Hepatocyte (in vitro differentiated cells): ENCODE measurements at regions not wholly inside any gene's neighbourhood (a gene's known extent, or its start where the extent isn't known, plus 50 kb on each side); places are given as distances from the start of the nearest gene placed in this dataset.

Source experiments
- DNase-seq: peaks from one replicate; pipeline ENCODE4 v3.0.0-alpha.2; 2016; ENCODE audit warnings: low spot score
- H2AFZ ChIP-seq: fragments of 200-600 bp; sonication (generic); 2 replicates; pipeline ENCODE4 v1.6.0; 2016; ENCODE audit warnings: antibody characterized with exemption, mild to moderate bottlenecking
- H3K27ac ChIP-seq: fragments of 200-600 bp; sonication (generic); 2 replicates; pipeline ENCODE4 v1.5.1; 2016; ENCODE audit warnings: mild to moderate bottlenecking
- H3K27me3 ChIP-seq: fragments of 200-600 bp; sonication (generic); 2 replicates; pipeline ENCODE4 v1.6.1; 2016
- H3K36me3 ChIP-seq: fragments of 200-600 bp; sonication (generic); replicated peaks from 2 replicates; pipeline ENCODE4 v1.5.1; 2016; ENCODE audit warnings: low read depth; ENCODE audit not compliant: insufficient read depth
- H3K4me1 ChIP-seq: fragments of 200-600 bp; sonication (generic); 2 replicates; pipeline ENCODE4 v1.5.1; 2016; ENCODE audit warnings: mild to moderate bottlenecking, moderate library complexity; ENCODE audit not compliant: insufficient read depth
- H3K4me2 ChIP-seq: fragments of 200-600 bp; sonication (generic); 2 replicates; pipeline ENCODE4 v1.6.0; 2016
- H3K4me3 ChIP-seq: fragments of 200-600 bp; sonication (generic); 2 replicates; pipeline ENCODE4 v1.5.1; 2016; ENCODE audit warnings: mild to moderate bottlenecking
- H3K79me2 ChIP-seq: fragments of 200-600 bp; sonication (generic); 2 replicates; pipeline ENCODE4 v1.6.0; 2017; ENCODE audit warnings: mild to moderate bottlenecking
- H3K9me2 ChIP-seq: fragments of 200-600 bp; sonication (generic); replicated peaks from 2 replicates; pipeline ENCODE4 v1.6.0; 2017; ENCODE audit warnings: mild to moderate bottlenecking; ENCODE audit not compliant: insufficient read depth
- H3K9me3 ChIP-seq: fragments of 200-600 bp; sonication (generic); 2 replicates; pipeline ENCODE4 v1.5.1; 2016; ENCODE audit warnings: low read depth, mild to moderate bottlenecking
- H4K20me1 ChIP-seq: fragments of 200-600 bp; sonication (generic); 2 replicates; pipeline ENCODE4 v1.6.0; 2016; ENCODE audit warnings: mild to moderate bottlenecking; ENCODE audit not compliant: insufficient read depth, poor library complexity, severe bottlenecking
- EZH2 ChIP-seq: fragments of 200-600 bp; sonication (generic); IDR thresholded peaks from 2 replicates; pipeline ENCODE4 v1.6.1; 2016; ENCODE audit warnings: antibody characterized with exemption, mild to moderate bottlenecking, borderline replicate concordance
- EZH2phosphoT487 ChIP-seq: fragments of 200-600 bp; sonication (generic); IDR thresholded peaks from one replicate; pipeline ENCODE4 v1.6.1; 2018; ENCODE audit warnings: antibody characterized with exemption, mild to moderate bottlenecking, low read depth, moderate library complexity; ENCODE audit not compliant: unreplicated experiment, severe bottlenecking
- WGBS: methylation state at CpG from one replicate; pipeline ENCODE4 v1.1.6; 2016; ENCODE audit warnings: low lambda C conversion rate; ENCODE audit errors: missing lambda C conversion rate; 5-methylcytosine and 5-hydroxymethylcytosine counted together
- TF ChIP-seq, protein P1 (sequence below): fragments of 200-600 bp; sonication (generic); IDR thresholded peaks from 2 replicates; pipeline ENCODE4 v1.5.1; 2016; ENCODE audit warnings: antibody characterized with exemption, mild to moderate bottlenecking; ENCODE audit not compliant: poor library complexity

DNA sequence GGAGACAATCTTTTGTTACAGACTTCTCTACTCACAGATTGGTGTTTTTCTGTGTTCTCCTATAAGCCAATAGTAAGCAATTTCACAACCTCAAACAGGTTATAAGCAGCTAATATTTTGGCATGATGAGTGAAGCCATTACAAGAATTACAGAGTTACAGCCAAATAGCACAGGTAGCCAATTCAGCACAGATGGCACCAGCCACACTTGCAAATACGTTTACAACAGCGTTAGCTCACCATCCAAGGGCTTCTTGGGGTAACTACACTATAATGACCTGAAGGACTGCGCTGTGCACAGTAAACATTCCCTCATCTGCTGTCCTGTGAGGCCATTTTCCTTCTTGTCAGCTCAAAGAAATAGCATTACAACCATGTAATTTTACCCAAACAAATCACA is 428.6 kb downstream of the TCERG1L start:
- H3K27ac ChIP-seq, result no peak overlapping the region
- WGBS, result 83% methylated on average over 3 of the region's 3 CpGs
- H3K9me3 ChIP-seq, result no peaks in the 10 kb centered on the region
- TF ChIP-seq, protein P1, sequence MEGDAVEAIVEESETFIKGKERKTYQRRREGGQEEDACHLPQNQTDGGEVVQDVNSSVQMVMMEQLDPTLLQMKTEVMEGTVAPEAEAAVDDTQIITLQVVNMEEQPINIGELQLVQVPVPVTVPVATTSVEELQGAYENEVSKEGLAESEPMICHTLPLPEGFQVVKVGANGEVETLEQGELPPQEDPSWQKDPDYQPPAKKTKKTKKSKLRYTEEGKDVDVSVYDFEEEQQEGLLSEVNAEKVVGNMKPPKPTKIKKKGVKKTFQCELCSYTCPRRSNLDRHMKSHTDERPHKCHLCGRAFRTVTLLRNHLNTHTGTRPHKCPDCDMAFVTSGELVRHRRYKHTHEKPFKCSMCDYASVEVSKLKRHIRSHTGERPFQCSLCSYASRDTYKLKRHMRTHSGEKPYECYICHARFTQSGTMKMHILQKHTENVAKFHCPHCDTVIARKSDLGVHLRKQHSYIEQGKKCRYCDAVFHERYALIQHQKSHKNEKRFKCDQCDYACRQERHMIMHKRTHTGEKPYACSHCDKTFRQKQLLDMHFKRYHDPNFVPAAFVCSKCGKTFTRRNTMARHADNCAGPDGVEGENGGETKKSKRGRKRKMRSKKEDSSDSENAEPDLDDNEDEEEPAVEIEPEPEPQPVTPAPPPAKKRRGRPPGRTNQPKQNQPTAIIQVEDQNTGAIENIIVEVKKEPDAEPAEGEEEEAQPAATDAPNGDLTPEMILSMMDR, result no peak
- TF ChIP-seq EZH2, result no peak
- TF ChIP-seq EZH2phosphoT487, result no peak
- H3K9me2 ChIP-seq, result no peaks in the 10 kb centered on the region
- H3K27me3 ChIP-seq, result no peaks in the 10 kb centered on the region
- H3K36me3 ChIP-seq, result no peaks in the 10 kb centered on the region
- no peaks in the 10 kb centered on the region for H3K79me2 ChIP-seq
- DNase-seq, result no peak
- H3K4me1 ChIP-seq, result no peaks in the 10 kb centered on the region
- H3K4me3 ChIP-seq, result no peak overlapping the region
- no peaks in the 10 kb centered on the region for H4K20me1 ChIP-seq
- no peak overlapping the region for H2AFZ ChIP-seq
- no peak overlapping the region for H3K4me2 ChIP-seq

DNA sequence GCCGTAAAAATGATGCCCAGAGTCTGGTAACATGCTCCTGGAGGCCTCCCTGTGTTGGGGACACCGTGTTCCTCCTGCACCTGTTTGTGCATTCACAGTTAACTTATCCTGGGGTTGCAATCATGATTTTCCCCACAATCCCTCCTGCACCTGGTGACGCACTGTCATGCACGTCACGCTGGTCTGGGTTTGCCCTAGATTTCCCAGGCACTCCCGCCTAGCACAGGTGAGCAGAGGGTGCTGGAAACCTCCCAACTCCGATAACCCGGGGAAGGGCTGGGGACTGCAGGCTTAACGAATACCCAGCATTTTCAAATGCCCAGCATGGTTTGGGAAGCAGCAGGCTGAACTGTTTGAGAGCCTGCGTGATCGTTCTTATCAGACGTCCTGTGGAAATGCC is 427.1 kb downstream of the TCERG1L start:
- WGBS, result 85% methylated on average over 12 of the region's 12 CpGs
- H3K9me3 ChIP-seq, result no peaks in the 10 kb centered on the region
- no peaks in the 10 kb centered on the region for H3K4me1 ChIP-seq
- H3K27me3 ChIP-seq, result no peaks in the 10 kb centered on the region
- H3K4me3 ChIP-seq, result no peak overlapping the region
- no peak overlapping the region for H2AFZ ChIP-seq
- no peak for DNase-seq
- no peaks in the 10 kb centered on the region for H3K36me3 ChIP-seq
- H3K79me2 ChIP-seq, result no peaks in the 10 kb centered on the region
- no peaks in the 10 kb centered on the region for H4K20me1 ChIP-seq
- no peaks in the 10 kb centered on the region for H3K9me2 ChIP-seq
- H3K27ac ChIP-seq, result no peak overlapping the region
- TF ChIP-seq EZH2 (no peak), EZH2phosphoT487 (no peak)
- TF ChIP-seq, protein P1, result no peak
- H3K4me2 ChIP-seq, result no peak overlapping the region

DNA sequence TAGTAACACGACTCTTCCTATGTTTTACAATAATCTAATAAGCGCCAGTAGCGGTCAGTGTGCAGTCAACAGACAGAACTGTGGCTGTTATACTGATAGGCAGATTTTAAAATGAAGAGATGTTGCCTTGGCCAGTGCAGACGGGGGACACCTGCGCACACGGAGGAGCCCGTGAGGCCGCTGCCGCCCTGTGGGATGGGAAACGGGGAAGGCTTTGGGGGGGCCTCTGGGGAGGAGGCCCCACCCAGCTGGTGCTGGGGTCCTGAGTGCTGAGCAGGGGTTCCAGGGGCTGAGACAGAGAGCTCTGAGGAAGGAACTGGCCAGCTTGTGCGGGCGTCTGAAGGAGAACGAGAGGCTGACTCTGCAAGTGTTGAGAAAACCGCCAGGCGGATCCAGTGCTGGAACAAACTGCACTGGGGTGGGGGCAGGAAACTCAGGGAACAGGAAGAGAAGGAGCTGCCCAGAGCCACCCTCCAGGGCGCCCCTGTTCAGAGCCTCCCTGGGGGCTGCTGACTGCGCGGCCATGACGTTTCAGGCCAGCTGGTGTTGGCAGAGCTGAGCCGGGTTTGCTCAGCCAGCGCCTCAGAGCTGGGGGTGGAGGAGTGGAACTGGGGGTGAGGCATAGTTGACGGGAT is 426.4 kb downstream of the TCERG1L start:
- WGBS, result 82% methylated on average over 22 of the region's 22 CpGs

More for the DNA sequence above, 426.4 kb downstream of the TCERG1L start:
- H3K36me3 ChIP-seq, result no peaks in the 10 kb centered on the region
- H4K20me1 ChIP-seq, result no peaks in the 10 kb centered on the region
- H3K4me1 ChIP-seq, result no peaks in the 10 kb centered on the region
- no peak overlapping the region for H2AFZ ChIP-seq
- no peak overlapping the region for H3K27ac ChIP-seq
- no peaks in the 10 kb centered on the region for H3K27me3 ChIP-seq
- no peak for DNase-seq
- H3K79me2 ChIP-seq, result no peaks in the 10 kb centered on the region
- no peaks in the 10 kb centered on the region for H3K9me2 ChIP-seq
- H3K4me2 ChIP-seq, result no peak overlapping the region
- no peak overlapping the region for H3K4me3 ChIP-seq
- no peaks in the 10 kb centered on the region for H3K9me3 ChIP-seq
- TF ChIP-seq EZH2phosphoT487, result no peak
- TF ChIP-seq, protein P1, result no peak
- no peak for TF ChIP-seq EZH2
